GM12878 (cell line): ENCODE measurements at regions not wholly inside any gene's neighbourhood (a gene's known extent, or its start where the extent isn't known, plus 50 kb on each side); places are given as distances from the start of the nearest gene placed in this dataset.
"Not testable (repeated sequence)": the region's sequence is repeated elsewhere in the genome, so short reads cannot be mapped to it uniquely, and the experiment has no call there.

ENCODE experiments used
- ATAC-seq: fragments of 200-7000 bp; cut with Tn5 transposase; 3 replicates; pipeline ENCODE4 v1.9.1; 2020; ENCODE audit warnings: mild to moderate bottlenecking, moderate library complexity
- BruUV-seq: library from RNA; stranded (reverse); fragments of 400-500 nt; replicated peaks from 2 replicates; lab custom pipeline; 2021; lab: Mats Ljungman, UMichigan
- CTCF ChIA-PET: fragments of 300-600 bp; sonication (Branson Sonifier 250); formaldehyde crosslinking; extraction: SDS; loops from one replicate; lab custom pipeline; 2021; ENCODE audit warnings: inconsistent platforms; lab: Yijun Ruan, JAX
- POLR2A ChIA-PET: fragments of 350-600 bp; formaldehyde crosslinking; extraction: SDS; loops from one replicate; lab custom pipeline; 2021; ENCODE audit warnings: inconsistent platforms; lab: Charles Lee
- RAD21 ChIA-PET: fragments of 300-600 bp; sonication (Branson Sonifier 250); formaldehyde crosslinking; loops from one replicate; lab custom pipeline; 2023; ENCODE audit warnings: antibody characterized with exemption; ENCODE audit not compliant: unreplicated experiment; lab: Charles Lee
- SMC1A ChIA-PET: fragments of 300-600 bp; sonication (Branson Sonifier 250); formaldehyde crosslinking; loops from one replicate; lab custom pipeline; 2023; ENCODE audit not compliant: unreplicated experiment, uncharacterized antibody; lab: Charles Lee
- DNase-seq: peaks from one replicate; pipeline ENCODE4 v3.0.0-alpha.2; 2011; ENCODE audit warnings: low read depth, low spot score
- FAIRE-seq: peaks from 3 replicates; lab custom pipeline; 2011; peaks lifted over from hg19 to GRCh38; lab: Jason Lieb, UNC
- H2AFZ ChIP-seq: 2 replicates; pipeline ENCODE4 v1.6.0; 2011; ENCODE audit warnings: low read depth, low read length, control low read depth; ENCODE audit not compliant: control insufficient read depth
- H3K27ac ChIP-seq: 2 replicates; pipeline ENCODE4 v1.5.1; 2011; ENCODE audit warnings: control low read depth; ENCODE audit not compliant: control insufficient read depth, insufficient read depth
- H3K27me3 ChIP-seq, 2 experiments: replicated peaks in 1 of 2; 2 replicates each; pipeline versions ENCODE4 v1.6.0 to v1.6.1; 2011; ENCODE audit warnings: low read length in 1 of 2; ENCODE audit not compliant: control insufficient read depth in 2 of 2, insufficient read depth in 2 of 2
- H3K36me3 ChIP-seq, 2 experiments: 2 replicates each; pipeline ENCODE4 v1.5.1; 2011; ENCODE audit warnings: low read length in 1 of 2; ENCODE audit not compliant: control insufficient read depth in 2 of 2, insufficient read depth in 2 of 2
- H3K4me1 ChIP-seq: 2 replicates; pipeline ENCODE4 v1.6.1; 2011; ENCODE audit warnings: mild to moderate bottlenecking, low read length, moderate library complexity, mixed read lengths; ENCODE audit not compliant: control insufficient read depth, insufficient read depth
- H3K4me2 ChIP-seq: 2 replicates; pipeline ENCODE4 v1.6.0; 2011; ENCODE audit warnings: control low read depth; ENCODE audit not compliant: control insufficient read depth, insufficient read depth
- H3K4me3 ChIP-seq: fragments of 200-600 bp; sonication (generic); 2 replicates; pipeline ENCODE4 v1.5.1; 2016
- H3K79me2 ChIP-seq: 2 replicates; pipeline ENCODE4 v1.6.0; 2011; ENCODE audit warnings: low read length; ENCODE audit not compliant: control insufficient read depth, insufficient read depth
- H3K9ac ChIP-seq: 2 replicates; pipeline ENCODE4 v1.8.0; 2011; ENCODE audit warnings: low read length, control low read depth, mixed read lengths; ENCODE audit not compliant: control insufficient read depth, insufficient read depth
- H3K9me3 ChIP-seq: replicated peaks from 3 replicates; pipeline ENCODE4 v1.5.1; 2011; ENCODE audit warnings: mild to moderate bottlenecking, low read length; ENCODE audit not compliant: control insufficient read depth, insufficient read depth
- H4K20me1 ChIP-seq: 2 replicates; pipeline ENCODE4 v1.6.0; 2011; ENCODE audit not compliant: control insufficient read depth, insufficient read depth
- KDM1A ChIP-seq: fragments of 200-600 bp; sonication (generic); IDR thresholded peaks from 2 replicates; pipeline ENCODE4 v1.6.1; 2016; ENCODE audit warnings: borderline replicate concordance
- NFIC ChIP-seq: IDR thresholded peaks from 2 replicates; pipeline ENCODE4 v1.6.1; 2012; ENCODE audit warnings: low read depth, mild to moderate bottlenecking, inconsistent platforms, low read length, moderate library complexity
- NR2C2 ChIP-seq: IDR thresholded peaks from 2 replicates; pipeline ENCODE4 v1.6.1; 2011; ENCODE audit warnings: borderline replicate concordance, low read depth; ENCODE audit not compliant: control insufficient read depth, insufficient read length
- SPI1 ChIP-seq: IDR thresholded peaks from 2 replicates; pipeline ENCODE4 v1.6.1; 2011; ENCODE audit warnings: low read depth, mild to moderate bottlenecking, low read length, moderate library complexity, borderline replicate concordance; ENCODE audit not compliant: insufficient read depth
- ZZZ3 ChIP-seq: IDR thresholded peaks from 2 replicates; pipeline ENCODE4 v1.6.1; 2011; ENCODE audit warnings: low read depth; ENCODE audit not compliant: control insufficient read depth, insufficient read length
- WGBS: methylation state at CpG from one replicate; pipeline ENCODE4 v1.1.6; 2016; ENCODE audit warnings: low lambda C conversion rate; ENCODE audit not compliant: insufficient replicate concordance, insufficient coverage; ENCODE audit errors: missing lambda C conversion rate; 5-methylcytosine and 5-hydroxymethylcytosine counted together
- in situ Hi-C: fragments of 300-500 bp; cut with MboI; formaldehyde crosslinking; loops from 9 replicates; pipeline ENCODE4 v1.14.3; 2018; ENCODE audit warnings: mixed read lengths
- intact Hi-C: fragments of 100-400 bp; cut with micrococcal nuclease; formaldehyde crosslinking; loops from one replicate; pipeline ENCODE4 v1.14.2; 2022; ENCODE audit not compliant: unreplicated experiment
- TF ChIP-seq, protein P1 (sequence below): fragments of 450-650 bp; formaldehyde crosslinking; IDR thresholded peaks from 2 replicates; pipeline ENCODE4 v1.4.0; 2022; ENCODE audit warnings: mild to moderate bottlenecking, moderate library complexity

DNA sequence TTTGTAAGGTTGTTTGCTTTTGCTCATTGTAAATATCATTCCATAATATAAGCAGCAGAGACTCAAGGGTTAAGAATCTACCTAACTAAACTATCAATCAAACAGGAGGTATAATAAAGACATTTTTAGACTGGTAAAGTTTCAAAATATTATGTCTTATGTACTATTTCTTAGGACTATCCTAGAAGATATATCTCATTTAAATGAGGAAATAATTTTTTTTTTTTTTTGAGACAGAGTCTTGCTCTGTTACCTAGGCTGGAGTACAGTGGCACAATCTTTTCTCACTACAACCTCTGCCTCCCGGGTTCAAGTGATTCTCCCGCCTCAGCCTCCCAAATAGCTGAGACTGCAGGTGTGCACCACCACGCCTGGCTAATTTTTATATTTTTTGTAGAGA is 80.9 kb upstream of the PARD3 start:
- no peak overlapping the region for H2AFZ ChIP-seq
- WGBS, result 43% methylated on average over 3 of the region's 3 CpGs
- ChIA-PET POLR2A (no interaction called here), RAD21 (no interaction called here), SMC1A (no interaction called here), CTCF (no interaction called here)
- no peaks in the 10 kb centered on the region for H3K79me2 ChIP-seq
- DNase-seq, result no peak
- H3K27ac ChIP-seq, result no peak overlapping the region
- in situ Hi-C loops, result no loop called here
- intact Hi-C loops, result no loop called here
- TF ChIP-seq NR2C2, result no peak
- TF ChIP-seq KDM1A, result no peak
- TF ChIP-seq, protein P1, sequence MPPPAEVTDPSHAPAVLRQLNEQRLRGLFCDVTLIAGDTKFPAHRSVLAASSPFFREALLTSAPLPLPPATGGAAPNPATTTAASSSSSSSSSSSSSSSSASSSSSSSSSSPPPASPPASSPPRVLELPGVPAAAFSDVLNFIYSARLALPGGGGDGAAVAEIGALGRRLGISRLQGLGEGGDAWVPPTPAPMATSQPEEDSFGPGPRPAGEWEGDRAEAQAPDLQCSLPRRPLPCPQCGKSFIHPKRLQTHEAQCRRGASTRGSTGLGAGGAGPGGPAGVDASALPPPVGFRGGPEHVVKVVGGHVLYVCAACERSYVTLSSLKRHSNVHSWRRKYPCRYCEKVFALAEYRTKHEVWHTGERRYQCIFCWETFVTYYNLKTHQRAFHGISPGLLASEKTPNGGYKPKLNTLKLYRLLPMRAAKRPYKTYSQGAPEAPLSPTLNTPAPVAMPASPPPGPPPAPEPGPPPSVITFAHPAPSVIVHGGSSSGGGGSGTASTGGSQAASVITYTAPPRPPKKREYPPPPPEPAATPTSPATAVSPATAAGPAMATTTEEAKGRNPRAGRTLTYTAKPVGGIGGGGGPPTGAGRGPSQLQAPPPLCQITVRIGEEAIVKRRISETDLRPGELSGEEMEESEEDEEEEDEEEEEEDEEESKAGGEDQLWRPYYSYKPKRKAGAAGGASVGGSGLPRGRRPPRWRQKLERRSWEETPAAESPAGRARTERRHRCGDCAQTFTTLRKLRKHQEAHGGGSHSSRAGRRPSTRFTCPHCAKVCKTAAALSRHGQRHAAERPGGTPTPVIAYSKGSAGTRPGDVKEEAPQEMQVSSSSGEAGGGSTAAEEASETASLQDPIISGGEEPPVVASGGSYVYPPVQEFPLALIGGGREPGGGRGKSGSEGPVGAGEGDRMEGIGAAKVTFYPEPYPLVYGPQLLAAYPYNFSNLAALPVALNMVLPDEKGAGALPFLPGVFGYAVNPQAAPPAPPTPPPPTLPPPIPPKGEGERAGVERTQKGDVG (CRISPR knock-in tag), result no peak
- no peak for TF ChIP-seq ZZZ3
- no peak for TF ChIP-seq NFIC
- no peak for TF ChIP-seq SPI1
- no peaks in the 10 kb centered on the region for H3K9me3 ChIP-seq
- H3K4me1 ChIP-seq, result no peaks in the 10 kb centered on the region
- no peak for FAIRE-seq
- H3K4me2 ChIP-seq, result no peak overlapping the region
- H3K27me3 ChIP-seq, result no peaks in the 10 kb centered on the region
- no peaks in the 10 kb centered on the region for H3K36me3 ChIP-seq
- BruUV-seq, result no TSS peak
- ATAC-seq, result no peak
- no peaks in the 10 kb centered on the region for H4K20me1 ChIP-seq
- no peak overlapping the region for H3K4me3 ChIP-seq
- H3K9ac ChIP-seq, result no peak overlapping the region

DNA sequence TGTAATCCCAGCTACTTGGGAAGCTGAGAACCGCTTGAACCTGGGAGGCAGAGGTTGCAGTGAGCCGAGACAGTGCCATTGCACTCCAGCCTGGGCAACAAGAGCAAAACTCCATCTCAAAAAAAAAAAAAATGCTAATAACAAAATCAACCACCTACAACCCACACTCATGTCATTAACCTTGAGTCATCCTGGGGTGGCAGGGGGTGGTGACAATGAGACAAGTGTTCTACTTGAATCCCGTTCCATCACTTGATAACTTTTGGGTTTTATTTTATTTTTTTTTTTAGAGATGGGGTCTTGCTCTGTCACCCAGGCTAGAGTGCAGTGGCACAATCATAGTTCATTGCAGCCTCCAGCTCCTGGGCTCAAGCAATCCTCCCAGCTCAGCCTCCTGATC is 80.0 kb upstream of the PARD3 start:
- ATAC-seq, H3K79me2 ChIP-seq, intact Hi-C loops, FAIRE-seq, H3K4me2 ChIP-seq, in situ Hi-C loops, DNase-seq, H3K27ac ChIP-seq, BruUV-seq, H3K27me3 ChIP-seq, H3K36me3 ChIP-seq, H3K4me3 ChIP-seq, POLR2A ChIA-PET, H2AFZ ChIP-seq, H3K9ac ChIP-seq, H3K4me1 ChIP-seq, H3K9me3 ChIP-seq, H4K20me1 ChIP-seq: not testable (repeated sequence)
- ChIA-PET SMC1A (interaction anchor here (1.0 to 1.2 kb wide), 3 partner anchors 26 to 170 kb away, joined by 3 to 4 read pairs (median 3); no protein-coding TSS in a partner anchor), RAD21 (interaction anchor here (1.8 kb wide), 1 partner anchor 10 kb away, joined by 8 read pairs; no protein-coding TSS in a partner anchor), CTCF (interaction anchor here (1.4 kb wide), 2 partner anchors 100 to 171 kb away, joined by 4 to 11 read pairs; no protein-coding TSS in a partner anchor)
- WGBS, result 36% methylated on average over 3 of the region's 3 CpGs

DNA sequence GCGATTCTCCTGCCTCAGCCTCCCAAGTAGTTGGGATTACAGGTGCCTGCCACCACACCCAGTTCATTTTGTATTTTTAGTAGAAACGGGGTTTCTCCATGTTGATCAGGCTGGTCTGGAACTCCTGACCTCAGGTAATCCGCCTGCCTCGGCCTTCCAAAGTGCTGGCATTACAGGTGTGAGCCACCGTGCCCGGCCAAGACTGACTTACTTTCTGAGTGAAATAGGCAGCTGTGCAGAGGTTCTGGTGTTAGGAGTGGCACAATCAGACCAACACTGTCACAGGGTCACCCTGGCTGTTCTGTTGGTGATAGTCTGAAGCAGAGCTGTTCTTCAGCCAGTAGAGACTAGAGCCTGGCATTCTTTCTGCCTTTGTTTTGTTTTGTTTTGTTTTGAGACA is 77.4 kb upstream of the PARD3 start:
- FAIRE-seq, DNase-seq, BruUV-seq, H4K20me1 ChIP-seq, intact Hi-C loops, in situ Hi-C loops, H3K4me1 ChIP-seq, H3K36me3 ChIP-seq, RAD21 ChIA-PET, H3K27ac ChIP-seq, H3K9me3 ChIP-seq, H3K27me3 ChIP-seq, H3K9ac ChIP-seq, H3K4me3 ChIP-seq, H3K4me2 ChIP-seq, POLR2A ChIA-PET, H2AFZ ChIP-seq, ATAC-seq, H3K79me2 ChIP-seq: not testable (repeated sequence)
- CTCF ChIA-PET, result interaction anchor here (0.6 kb wide), 1 partner anchor 254 kb away, joined by 3 read pairs; no protein-coding TSS in a partner anchor
- SMC1A ChIA-PET, result interaction anchor here (1.0 kb wide), 1 partner anchor 20 kb away, joined by 4 read pairs; no protein-coding TSS in a partner anchor
- 81% methylated on average over 6 of the region's 6 CpGs for WGBS
